Bronchial epithelial cell (primary cell): ENCODE measurements at regions not wholly inside any gene's neighbourhood (a gene's known extent, or its start where the extent isn't known, plus 50 kb on each side); places are given as distances from the start of the nearest gene placed in this dataset.
"Not testable (repeated sequence)": the region's sequence is repeated elsewhere in the genome, so short reads cannot be mapped to it uniquely, and the experiment has no call there.

Experiments used
- DNase-seq: peaks from one replicate; pipeline ENCODE4 v3.0.0-alpha.2; 2010; ENCODE audit warnings: low read depth
- FAIRE-seq: peaks from 2 replicates; lab custom pipeline; 2011; peaks lifted over from hg19 to GRCh38; lab: Jason Lieb, UNC
- H3K27me3 ChIP-seq: 2 replicates; pipeline ENCODE4 v1.5.1; 2011; ENCODE audit warnings: low read length; ENCODE audit not compliant: control insufficient read depth, insufficient read depth
- H3K36me3 ChIP-seq: 2 replicates; pipeline ENCODE4 v1.5.1; 2011; ENCODE audit warnings: low read length; ENCODE audit not compliant: control insufficient read depth, insufficient read depth
- H3K4me3 ChIP-seq: 2 replicates; pipeline ENCODE4 v1.5.1; 2011; ENCODE audit warnings: mild to moderate bottlenecking, low read depth, low read length, control low read depth
- CTCF ChIP-seq: IDR thresholded peaks from 2 replicates; pipeline ENCODE4 v1.5.1; 2011; ENCODE audit warnings: mild to moderate bottlenecking, moderate library complexity, low read length, control low read depth, inconsistent platforms; ENCODE audit not compliant: insufficient read depth, severe bottlenecking

GRCh38 chr5:82584631-82585030, 306.5 kb upstream of the RPS23 start:
- H3K4me3 ChIP-seq = no peak overlapping the region
- DNase-seq (no peak), FAIRE-seq (no peak)
- no peaks in the 10 kb centered on the region for H3K27me3 ChIP-seq
- H3K36me3 ChIP-seq = no peaks in the 10 kb centered on the region
- TF ChIP-seq CTCF = no peak

GRCh38 chr5:82583331-82583730, 305.2 kb upstream of the RPS23 start:
- DNase-seq, FAIRE-seq: not testable (repeated sequence)

DNA sequence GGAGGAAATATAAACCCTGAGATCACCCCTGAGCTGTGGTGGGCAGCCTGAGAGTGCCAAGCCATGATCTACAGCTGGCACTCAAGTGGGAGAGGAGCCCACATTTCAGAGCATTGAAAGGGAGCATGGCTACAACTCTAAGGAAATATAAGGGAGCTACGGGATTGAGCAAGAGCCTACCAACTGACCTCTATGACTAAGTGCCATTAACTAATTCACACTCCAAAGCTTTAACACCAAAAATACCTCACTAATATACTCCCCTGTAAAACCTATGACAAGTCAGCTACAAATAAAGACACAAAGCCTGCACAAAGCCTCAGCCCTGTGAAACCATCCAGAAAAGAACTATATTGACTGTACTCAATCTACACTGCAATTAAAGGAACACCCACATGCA, 286.8 kb upstream of the RPS23 start:
- DNase-seq (peak; percentile 20), FAIRE-seq (no peak)
- no peaks in the 10 kb centered on the region for H3K36me3 ChIP-seq
- no peaks in the 10 kb centered on the region for H3K27me3 ChIP-seq
- no peak overlapping the region for H3K4me3 ChIP-seq
- TF ChIP-seq CTCF = no peak

More at GRCh38 chr5:82583331-82583730, 305.2 kb upstream of the RPS23 start:
- not testable (repeated sequence) for H3K27me3 ChIP-seq, H3K4me3 ChIP-seq, H3K36me3 ChIP-seq

- Histone ChIP-seq H3K4me3 (no peak overlapping the region), H3K36me3 (no peaks in the 10 kb centered on the region), H3K27me3 (no peaks in the 10 kb centered on the region)
- DNase-seq (no peak), FAIRE-seq (no peak)
- no peak for TF ChIP-seq CTCF
Measured at GRCh38 chr5:82563745-82564144, 285.6 kb upstream of the RPS23 start.

GRCh38 chr5:82562696-82563240, 284.6 kb upstream of the RPS23 start:
- no peak overlapping the region for H3K4me3 ChIP-seq
- H3K27me3 ChIP-seq = no peaks in the 10 kb centered on the region
- FAIRE-seq (no peak), DNase-seq (peak; percentile 2)
- no peaks in the 10 kb centered on the region for H3K36me3 ChIP-seq
- no peak for TF ChIP-seq CTCF

GRCh38 chr5:82561797-82562196, 283.6 kb upstream of the RPS23 start:
- no peak overlapping the region for H3K4me3 ChIP-seq
- no peak for TF ChIP-seq CTCF
- H3K36me3 ChIP-seq = no peaks in the 10 kb centered on the region
- DNase-seq (no peak), FAIRE-seq (no peak)
- no peaks in the 10 kb centered on the region for H3K27me3 ChIP-seq
